OCI-LY1 (cell line): ENCODE measurements at regions not wholly inside any gene's neighbourhood (a gene's known extent, or its start where the extent isn't known, plus 50 kb on each side); places are given as distances from the start of the nearest gene placed in this dataset.

ENCODE experiments used
- H2AFZ ChIP-seq: fragments of 200-600 bp; sonication (generic), shearing (Covaris generic); 2 replicates; pipeline ENCODE4 v1.6.0; 2014; ENCODE audit warnings: antibody characterized with exemption, mild to moderate bottlenecking, low read length
- H3F3A ChIP-seq: fragments of 200-600 bp; sonication (generic), shearing (Covaris generic); 2 replicates; pipeline ENCODE4 v1.6.0; 2014; ENCODE audit warnings: mild to moderate bottlenecking, antibody characterized with exemption, low read length, moderate library complexity; ENCODE audit not compliant: insufficient read depth
- H3K27ac ChIP-seq: fragments of 200-600 bp; sonication (generic); 2 replicates; pipeline ENCODE4 v1.5.1; 2014; ENCODE audit warnings: low read length, mixed run types, mild to moderate bottlenecking, low read depth; ENCODE audit not compliant: poor library complexity, severe bottlenecking
- H3K27me3 ChIP-seq: fragments of 200-600 bp; sonication (generic); 2 replicates; pipeline ENCODE4 v1.6.0; 2014; ENCODE audit warnings: antibody characterized with exemption, mild to moderate bottlenecking, low read length, moderate library complexity; ENCODE audit not compliant: insufficient read depth
- H3K36me3 ChIP-seq: fragments of 200-600 bp; sonication (generic); 2 replicates; pipeline ENCODE4 v1.6.1; 2014; ENCODE audit warnings: mild to moderate bottlenecking, antibody characterized with exemption, low read length, moderate library complexity, mixed read lengths; ENCODE audit not compliant: insufficient read depth
- H3K4me1 ChIP-seq: fragments of 200-600 bp; sonication (generic); 2 replicates; pipeline ENCODE4 v1.5.1; 2014; ENCODE audit warnings: mild to moderate bottlenecking, low read length, moderate library complexity; ENCODE audit not compliant: insufficient read depth, severe bottlenecking
- H3K4me2 ChIP-seq: fragments of 200-600 bp; sonication (generic), shearing (Covaris generic); 2 replicates; pipeline ENCODE4 v1.6.1; 2014; ENCODE audit warnings: low read length
- H3K4me3 ChIP-seq: fragments of 200-600 bp; sonication (generic); 2 replicates; pipeline ENCODE4 v1.5.1; 2014; ENCODE audit warnings: low read length, low read depth, mild to moderate bottlenecking, mixed read lengths; ENCODE audit not compliant: poor library complexity, severe bottlenecking
- H3K79me2 ChIP-seq: fragments of 200-600 bp; shearing (Covaris generic); 2 replicates; pipeline ENCODE4 v1.6.1; 2016; ENCODE audit warnings: mixed run types, low read length, mixed read lengths; ENCODE audit not compliant: insufficient read depth
- H3K9ac ChIP-seq: fragments of 200-600 bp; sonication (generic), shearing (Covaris generic); 2 replicates; pipeline ENCODE4 v1.6.1; 2014; ENCODE audit warnings: mild to moderate bottlenecking, low read length, mixed read lengths
- H3K9me2 ChIP-seq: fragments of 200-600 bp; sonication (generic), shearing (Covaris generic); 2 replicates; pipeline ENCODE4 v1.6.1; 2014; ENCODE audit warnings: low read depth, mild to moderate bottlenecking, low read length, mixed read lengths
- H3K9me3 ChIP-seq: fragments of 200-600 bp; shearing (Covaris generic); 2 replicates; pipeline ENCODE4 v1.6.1; 2014; ENCODE audit warnings: low read length, mixed read lengths
- H4K20me1 ChIP-seq: fragments of 200-600 bp; sonication (generic), shearing (Covaris generic); 2 replicates; pipeline ENCODE4 v1.6.0; 2016; ENCODE audit warnings: mild to moderate bottlenecking, low read length; ENCODE audit not compliant: insufficient read depth
- CTCF ChIP-seq: fragments of 200-600 bp; sonication (generic), shearing (Covaris generic); IDR thresholded peaks from 2 replicates; pipeline ENCODE4 v1.5.1; 2017; ENCODE audit warnings: mild to moderate bottlenecking, antibody characterized with exemption, low read length, moderate library complexity, mixed read lengths
- EZH2 ChIP-seq: fragments of 200-600 bp; sonication (generic), shearing (Covaris generic); IDR thresholded peaks from 2 replicates; pipeline ENCODE4 v1.8.0; 2017; ENCODE audit warnings: borderline replicate concordance, mixed run types, mild to moderate bottlenecking, antibody characterized with exemption, low read length, moderate library complexity, mixed read lengths

- no peak for TF ChIP-seq CTCF
- TF ChIP-seq EZH2 = no peak
- Histone ChIP-seq H3K9ac (no peak overlapping the region), H3F3A (no peaks in the 10 kb centered on the region), H3K79me2 (peaks cover 50% of the 10 kb centered on the region), H3K27me3 (no peaks in the 10 kb centered on the region), H3K9me2 (no peaks in the 10 kb centered on the region), H3K9me3 (no peaks in the 10 kb centered on the region), H3K4me1 (peaks cover 20% of the 10 kb centered on the region), H3K36me3 (peaks cover 8% of the 10 kb centered on the region; the same call in 1 of the 2 replicates), H3K4me2 (no peak overlapping the region), H2AFZ (no peak overlapping the region), H3K27ac (no peak overlapping the region), H4K20me1 (no peaks in the 10 kb centered on the region), H3K4me3 (no peak overlapping the region)
Measured at GRCh38 chr3:48084929-48085328, 68.7 kb upstream of the MAP4 start.

DNA sequence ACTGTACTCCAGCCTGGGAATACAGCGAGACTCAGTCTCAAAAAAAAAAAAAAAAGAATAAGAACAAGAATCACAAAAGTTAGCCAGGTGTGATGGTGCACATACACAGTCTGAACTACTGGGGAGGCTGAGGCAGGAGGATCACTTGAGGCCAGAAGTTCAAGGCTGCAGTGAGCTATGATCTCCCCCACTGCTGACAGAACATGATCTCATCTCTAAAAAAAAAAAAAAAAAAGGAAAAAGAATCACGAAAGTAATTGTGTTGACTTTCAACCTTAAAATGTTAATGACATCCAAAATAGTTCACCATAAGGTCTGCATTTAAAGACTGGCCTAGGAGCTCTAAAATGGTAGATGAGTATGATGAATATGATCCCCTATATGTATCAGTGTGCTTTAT is 68.0 kb upstream of the MAP4 start:
- Histone ChIP-seq H3K9ac (no peak overlapping the region), H2AFZ (no peak overlapping the region), H3K4me2 (no peak overlapping the region), H3F3A (no peaks in the 10 kb centered on the region), H4K20me1 (no peaks in the 10 kb centered on the region), H3K79me2 (peaks cover 53% of the 10 kb centered on the region), H3K27me3 (no peaks in the 10 kb centered on the region), H3K9me3 (no peaks in the 10 kb centered on the region), H3K4me1 (peaks cover 13% of the 10 kb centered on the region), H3K4me3 (no peak overlapping the region), H3K36me3 (peaks cover 8% of the 10 kb centered on the region; the same call in 1 of the 2 replicates), H3K9me2 (no peaks in the 10 kb centered on the region), H3K27ac (no peak overlapping the region)
- TF ChIP-seq CTCF (no peak), EZH2 (no peak)

- Histone ChIP-seq H3K9me3 (no peaks in the 10 kb centered on the region), H4K20me1 (no peaks in the 10 kb centered on the region), H3K9me2 (no peaks in the 10 kb centered on the region), H3K4me1 (peaks cover 11% of the 10 kb centered on the region), H3K27me3 (no peaks in the 10 kb centered on the region), H3K4me3 (no peak overlapping the region), H3K9ac (no peak overlapping the region), H3K27ac (no peak overlapping the region), H3K79me2 (peaks cover 64% of the 10 kb centered on the region), H2AFZ (no peak overlapping the region), H3F3A (no peaks in the 10 kb centered on the region), H3K36me3 (peaks cover 8% of the 10 kb centered on the region; the same call in 1 of the 2 replicates), H3K4me2 (no peak overlapping the region)
- TF ChIP-seq CTCF = no peak
- no peak for TF ChIP-seq EZH2
Measured at GRCh38 chr3:48082580-48083184, 66.5 kb upstream of the MAP4 start.
